SK-N-SH (cell line): ENCODE measurements at regions not wholly inside any gene's neighbourhood (a gene's known extent, or its start where the extent isn't known, plus 50 kb on each side); places are given as distances from the start of the nearest gene placed in this dataset.

ENCODE experiments used
- CTCF ChIP-seq: fragments of 200-600 bp; sonication (generic); IDR thresholded peaks from 2 replicates; pipeline ENCODE4 v1.6.1; 2017; ENCODE audit warnings: antibody characterized with exemption, mild to moderate bottlenecking, moderate library complexity
- ELF1 ChIP-seq: IDR thresholded peaks from 2 replicates; pipeline ENCODE4 v1.4.0; 2012
- NRF1 ChIP-seq: IDR thresholded peaks from 2 replicates; pipeline ENCODE4 v1.6.1; 2012; ENCODE audit warnings: low read depth, mild to moderate bottlenecking, low read length
- RAD21 ChIP-seq: IDR thresholded peaks from 2 replicates; pipeline ENCODE4 v1.6.1; 2012; ENCODE audit warnings: mild to moderate bottlenecking, low read length
- TEAD4 ChIP-seq: IDR thresholded peaks from 2 replicates; pipeline ENCODE4 v1.4.0; 2012; ENCODE audit warnings: mild to moderate bottlenecking, borderline replicate concordance; ENCODE audit not compliant: insufficient read depth
- TF ChIP-seq, protein P1 (sequence below): IDR thresholded peaks from 2 replicates; pipeline ENCODE4 v1.4.0; 2012; ENCODE audit warnings: low read depth

DNA sequence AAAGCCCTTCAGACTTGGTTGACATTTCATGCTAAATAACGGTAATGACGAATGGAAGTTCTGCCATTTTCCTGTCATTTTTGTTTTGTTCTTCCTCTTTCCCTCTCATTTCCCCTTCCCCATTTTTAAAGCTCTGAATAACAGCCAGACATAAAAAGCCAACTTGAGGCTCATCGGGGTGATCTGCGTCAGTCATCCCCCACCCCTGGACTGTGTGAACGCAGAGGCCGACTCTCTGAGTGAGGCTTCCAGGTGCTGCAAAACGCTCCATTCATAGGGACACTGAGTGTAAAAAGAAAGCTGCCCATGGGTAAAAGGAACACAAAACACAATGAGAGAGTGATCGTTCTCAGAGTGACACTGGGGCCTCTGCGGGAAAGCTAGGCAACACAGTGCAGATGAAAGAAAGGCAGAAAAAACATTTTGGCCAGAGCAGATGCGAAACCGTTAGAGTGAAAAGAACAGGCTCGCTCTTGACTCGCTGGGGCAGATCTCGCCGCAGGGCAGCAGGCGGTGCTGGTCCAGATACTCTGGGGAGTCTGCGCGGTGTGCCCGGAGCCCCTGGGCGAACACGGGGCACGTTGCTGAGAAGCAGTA, 684.8 kb downstream of the QKI start:
- TF ChIP-seq CTCF = no peak
- no peak for TF ChIP-seq TEAD4
- TF ChIP-seq RAD21 = no peak
- no peak for TF ChIP-seq NRF1
- TF ChIP-seq ELF1 = no peak
- TF ChIP-seq, protein P1, sequence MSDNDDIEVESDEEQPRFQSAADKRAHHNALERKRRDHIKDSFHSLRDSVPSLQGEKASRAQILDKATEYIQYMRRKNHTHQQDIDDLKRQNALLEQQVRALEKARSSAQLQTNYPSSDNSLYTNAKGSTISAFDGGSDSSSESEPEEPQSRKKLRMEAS = no peak
